NB4 (cell line): ENCODE measurements at regions not wholly inside any gene's neighbourhood (a gene's known extent, or its start where the extent isn't known, plus 50 kb on each side); places are given as distances from the start of the nearest gene placed in this dataset.
"Not testable (repeated sequence)": the region's sequence is repeated elsewhere in the genome, so short reads cannot be mapped to it uniquely, and the experiment has no call there.

Source experiments
- DNase-seq: peaks from one replicate; pipeline ENCODE4 v3.0.0; 2010; ENCODE audit warnings: low read depth
- H3K4me3 ChIP-seq: one replicate; pipeline ENCODE4 v1.5.1; 2011; ENCODE audit warnings: mild to moderate bottlenecking, low read depth, low read length, moderate library complexity
- CTCF ChIP-seq: IDR thresholded peaks from one replicate; pipeline ENCODE4 v1.5.1; 2012; ENCODE audit warnings: low read depth, low read length
- MAX ChIP-seq: IDR thresholded peaks from 2 replicates; pipeline ENCODE4 v1.6.1; 2011; ENCODE audit warnings: low read depth, low read length
- MYC ChIP-seq: IDR thresholded peaks from 2 replicates; pipeline ENCODE4 v1.6.1; 2011; ENCODE audit warnings: low read depth, low read length
- POLR2A ChIP-seq: IDR thresholded peaks from 2 replicates; pipeline ENCODE4 v1.6.1; 2011; ENCODE audit warnings: mild to moderate bottlenecking; ENCODE audit not compliant: insufficient read length; ENCODE audit errors: extremely low read depth

GRCh38 chr20:29764922-29765610, 1492.4 kb upstream of the DEFB115 start:
- TF ChIP-seq CTCF: peak; percentile 62
- H3K4me3 ChIP-seq: not testable (repeated sequence)
- DNase-seq: peak; percentile 44

GRCh38 chr20:29778033-29778432, 1479.4 kb upstream of the DEFB115 start:
- not testable (repeated sequence) for H3K4me3 ChIP-seq, DNase-seq

GRCh38 chr20:29781217-29781616, 1476.2 kb upstream of the DEFB115 start:
- H3K4me3 ChIP-seq, DNase-seq: not testable (repeated sequence)

- not testable (repeated sequence) for H3K4me3 ChIP-seq, DNase-seq
Observed at GRCh38 chr20:29781891-29782290, 1475.6 kb upstream of the DEFB115 start.

GRCh38 chr20:29787456-29787855, 1470.0 kb upstream of the DEFB115 start:
- not testable (repeated sequence) for DNase-seq, H3K4me3 ChIP-seq

GRCh38 chr20:29790510-29790909, 1467.0 kb upstream of the DEFB115 start:
- TF ChIP-seq POLR2A: no peak
- no peak for TF ChIP-seq CTCF
- TF ChIP-seq MAX: no peak
- no peak for TF ChIP-seq MYC
- H3K4me3 ChIP-seq: no peak overlapping the region
- no peak for DNase-seq

- not testable (repeated sequence) for DNase-seq, H3K4me3 ChIP-seq
Observed at GRCh38 chr20:29831508-29831907, 1426.0 kb upstream of the DEFB115 start.

GRCh38 chr20:29868014-29868413, 1389.5 kb upstream of the DEFB115 start:
- not testable (repeated sequence) for H3K4me3 ChIP-seq, DNase-seq

GRCh38 chr20:29868688-29869087, 1388.8 kb upstream of the DEFB115 start:
- not testable (repeated sequence) for H3K4me3 ChIP-seq, DNase-seq

- not testable (repeated sequence) for DNase-seq, H3K4me3 ChIP-seq
Observed at GRCh38 chr20:29871816-29872215, 1385.6 kb upstream of the DEFB115 start.

- peak; percentile 69 for DNase-seq
- no peak for TF ChIP-seq MYC
- no peak for TF ChIP-seq POLR2A
- peak overlapping the region; percentile 40 for H3K4me3 ChIP-seq
Observed at GRCh38 chr20:29873946-29874345, 1383.5 kb upstream of the DEFB115 start.
